ENCODE measurements at regions not wholly inside any gene's neighbourhood (a gene's known extent, or its start where the extent isn't known, plus 50 kb on each side); places are given as distances from the start of the nearest gene placed in this dataset.
A peak's percentile ranks its signal among the peaks of the same experiment; 100 is the strongest.

GRCh38 chr1:95518310-95518709 is 284.3 kb downstream of the RWDD3 start (continued):
- TF ChIP-seq HNRNPK (IDR thresholded peaks at IDR 0.05; ENCODE audit: low read depth, low read length, poor library complexity, severe bottlenecking) (no peak), HOXA3 (CRISPR knock-in tag; IDR thresholded peaks at IDR 0.05) (no peak), TEF (CRISPR knock-in tag; IDR thresholded peaks at IDR 0.05) (no peak), ZNF512B (CRISPR knock-in tag; IDR thresholded peaks at IDR 0.05; ENCODE audit: borderline replicate concordance) (no peak)

GRCh38 chr1:95520390-95520789 is 286.4 kb downstream of the RWDD3 start:
- Histone ChIP-seq H2AFZ (ENCODE audit: low read length) (no peak overlapping the region), H3K4me1 (ENCODE audit: insufficient read depth, low read length) (no peaks in the 10 kb centered on the region), H3K79me2 (ENCODE audit: insufficient read depth, low read length) (no peaks in the 10 kb centered on the region), H3K36me3 (replicated peaks in 1 of 2; ENCODE audit: control insufficient read depth in 1 of 2, insufficient read depth in 2 of 2, low read length in 2 of 2) (no peaks in the 10 kb centered on the region), H3K4me3 (replicated peaks in 1 of 3; ENCODE audit: insufficient read depth in 1 of 3, low read depth in 2 of 3, low read length in 3 of 3) (no peak overlapping the region), H3K4me2 (ENCODE audit: low read depth, low read length) (no peak overlapping the region), H3K9me3 (ENCODE audit: low read length) (peaks cover 22% of the 10 kb centered on the region), H3K27ac (ENCODE audit: extremely low read length, insufficient read depth, low read length) (no peak overlapping the region), H3K27me3 (ENCODE audit: control insufficient read depth in 1 of 2, insufficient read depth in 2 of 2, low read length in 2 of 2) (no peaks in the 10 kb centered on the region), H4K20me1 (ENCODE audit: insufficient read depth, low read length) (no peaks in the 10 kb centered on the region), H3K9ac (ENCODE audit: insufficient read depth, low read depth, low read length) (no peak overlapping the region)
- no peak for DNase-seq (ENCODE audit: low spot score)
- TF ChIP-seq ZNF317 (CRISPR knock-in tag; IDR thresholded peaks at IDR 0.05) (peak; percentile 85), ZBTB34 (CRISPR knock-in tag; IDR thresholded peaks at IDR 0.05) (no peak)
- intact Hi-C loops (cut with micrococcal nuclease; ENCODE audit: unreplicated experiment) (no loop called here), in situ Hi-C loops (cut with HindIII; ENCODE audit: extremely low pct_ligation_motif_present, low pct_unique_long_range_greater_than_20kb) (no loop called here)
- POLR2A ChIA-PET, result no interaction called here
- no TSS peak for BruUV-seq (replicated peaks)
- no peak for ATAC-seq
- CTCF ChIA-PET (ENCODE audit: low intra/inter-chr PET ratio, low total read pairs), result no interaction called here
- no peak for FAIRE-seq
- 1% methylated on average over 2 of the region's 2 CpGs for WGBS (ENCODE audit: low lambda C conversion rate)
